ENCODE measurements at regions not wholly inside any gene's neighbourhood (a gene's known extent, or its start where the extent isn't known, plus 50 kb on each side); places are given as distances from the start of the nearest gene placed in this dataset.

GRCh38 chr3:124207873-124208485, 216.1 kb upstream of the ROPN1 start:
- no peak for TF ChIP-seq CTCF (IDR thresholded peaks at IDR 0.05; ENCODE audit: extremely low read depth, low read depth, low read length)
- peaks cover 3% of the 10 kb centered on the region for H4K20me1 ChIP-seq (ENCODE audit: insufficient read depth, low read length)

GRCh38 chr3:124209426-124209825, 217.5 kb upstream of the ROPN1 start:
- Histone ChIP-seq H3K4me1 (ENCODE audit: insufficient read depth, low read length) (no peaks in the 10 kb centered on the region), H3K27ac (ENCODE audit: low read depth, low read length) (no peak overlapping the region), H3K27me3 (ENCODE audit: insufficient read depth, low read length) (peaks cover 34% of the 10 kb centered on the region), H3K4me3 (ENCODE audit: insufficient read depth, low read length) (no peak overlapping the region), H3K79me2 (ENCODE audit: insufficient read depth, low read length) (no peaks in the 10 kb centered on the region), H3K36me3 (ENCODE audit: insufficient read depth, low read length) (no peaks in the 10 kb centered on the region), H3K4me2 (ENCODE audit: insufficient read depth, low read length) (no peak overlapping the region), H3K9me3 (ENCODE audit: low read depth, low read length) (no peaks in the 10 kb centered on the region), H4K20me1 (ENCODE audit: insufficient read depth, low read length) (no peaks in the 10 kb centered on the region), H2AFZ (ENCODE audit: low read length) (no peak overlapping the region)
- no peak for TF ChIP-seq CTCF (IDR thresholded peaks at IDR 0.05; ENCODE audit: extremely low read depth, low read depth, low read length)
- no peak for DNase-seq (ENCODE audit: insufficient read length, low spot score, missing footprints)

More at GRCh38 chr3:124207873-124208485, 216.1 kb upstream of the ROPN1 start:
- no peak for DNase-seq (ENCODE audit: insufficient read length, low spot score, missing footprints)
- H3K27me3 ChIP-seq (ENCODE audit: insufficient read depth, low read length), result peaks cover 44% of the 10 kb centered on the region
- no peak overlapping the region for H2AFZ ChIP-seq (ENCODE audit: low read length)
- H3K36me3 ChIP-seq (ENCODE audit: insufficient read depth, low read length), result no peaks in the 10 kb centered on the region
- no peak overlapping the region for H3K4me3 ChIP-seq (ENCODE audit: insufficient read depth, low read length)
- no peaks in the 10 kb centered on the region for H3K4me1 ChIP-seq (ENCODE audit: insufficient read depth, low read length)
- H3K4me2 ChIP-seq (ENCODE audit: insufficient read depth, low read length), result no peak overlapping the region
- H3K79me2 ChIP-seq (ENCODE audit: insufficient read depth, low read length), result no peaks in the 10 kb centered on the region
- no peak overlapping the region for H3K27ac ChIP-seq (ENCODE audit: low read depth, low read length)
- H3K9me3 ChIP-seq (ENCODE audit: low read depth, low read length), result no peaks in the 10 kb centered on the region

- Histone ChIP-seq H3K4me1 (ENCODE audit: insufficient read depth, low read length) (no peaks in the 10 kb centered on the region), H3K79me2 (ENCODE audit: insufficient read depth, low read length) (no peaks in the 10 kb centered on the region), H3K9me3 (ENCODE audit: low read depth, low read length) (no peaks in the 10 kb centered on the region), H4K20me1 (ENCODE audit: insufficient read depth, low read length) (no peaks in the 10 kb centered on the region), H3K27me3 (ENCODE audit: insufficient read depth, low read length) (peaks cover 22% of the 10 kb centered on the region), H3K4me3 (ENCODE audit: insufficient read depth, low read length) (no peak overlapping the region), H3K4me2 (ENCODE audit: insufficient read depth, low read length) (no peak overlapping the region), H3K27ac (ENCODE audit: low read depth, low read length) (no peak overlapping the region), H2AFZ (ENCODE audit: low read length) (no peak overlapping the region), H3K36me3 (ENCODE audit: insufficient read depth, low read length) (no peaks in the 10 kb centered on the region)
- DNase-seq (ENCODE audit: insufficient read length, low spot score, missing footprints), result no peak
- TF ChIP-seq CTCF (IDR thresholded peaks at IDR 0.05; ENCODE audit: extremely low read depth, low read depth, low read length), result no peak
Observed at GRCh38 chr3:124210899-124211298, 219.0 kb upstream of the ROPN1 start.

- Histone ChIP-seq H4K20me1 (ENCODE audit: insufficient read depth, low read length) (no peaks in the 10 kb centered on the region), H3K79me2 (ENCODE audit: insufficient read depth, low read length) (no peaks in the 10 kb centered on the region), H3K4me3 (ENCODE audit: insufficient read depth, low read length) (no peak overlapping the region), H3K36me3 (ENCODE audit: insufficient read depth, low read length) (no peaks in the 10 kb centered on the region), H3K27ac (ENCODE audit: low read depth, low read length) (no peak overlapping the region), H3K4me1 (ENCODE audit: insufficient read depth, low read length) (no peaks in the 10 kb centered on the region), H3K27me3 (ENCODE audit: insufficient read depth, low read length) (peaks cover 10% of the 10 kb centered on the region), H3K4me2 (ENCODE audit: insufficient read depth, low read length) (no peak overlapping the region), H2AFZ (ENCODE audit: low read length) (no peak overlapping the region), H3K9me3 (ENCODE audit: low read depth, low read length) (no peaks in the 10 kb centered on the region)
- DNase-seq (ENCODE audit: insufficient read length, low spot score, missing footprints), result no peak
- no peak for TF ChIP-seq CTCF (IDR thresholded peaks at IDR 0.05; ENCODE audit: extremely low read depth, low read depth, low read length)
Observed at GRCh38 chr3:124213641-124214040, 221.7 kb upstream of the ROPN1 start.
